ENCODE measurements at regions not wholly inside any gene's neighbourhood (a gene's known extent, or its start where the extent isn't known, plus 50 kb on each side); places are given as distances from the start of the nearest gene placed in this dataset.
"Not testable (repeated sequence)": the region's sequence is repeated elsewhere in the genome, so short reads cannot be mapped to it uniquely, and the experiment has no call there.

DNA sequence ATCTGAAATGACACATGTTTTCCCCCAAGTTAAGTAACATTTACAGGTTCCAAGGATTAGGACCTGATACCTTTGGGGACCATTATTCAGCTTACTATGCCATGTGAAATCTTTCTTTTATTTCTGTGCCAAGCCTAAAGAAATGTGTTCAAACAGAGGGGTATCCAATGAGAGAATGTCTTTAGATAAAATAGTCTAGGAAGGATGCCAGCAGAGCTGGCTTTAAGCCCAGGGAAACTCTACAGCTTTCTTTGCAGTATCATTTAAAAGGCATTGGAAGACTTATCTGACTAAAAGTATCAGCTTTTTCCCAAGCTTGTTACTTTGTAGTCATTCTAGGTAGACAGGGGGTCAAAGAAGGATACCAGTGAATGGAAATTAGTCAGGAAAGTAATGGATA is 860.4 kb downstream of the PLA2G4A start:
- DNase-seq (ENCODE audit: low read depth in 2 of 3, low spot score in 2 of 3), result no peak

- no peak for DNase-seq (ENCODE audit: low read depth in 2 of 3, low spot score in 2 of 3)
Observed at GRCh38 chr1:187691439-187691838, 862.7 kb downstream of the PLA2G4A start.

GRCh38 chr1:187692799-187693198 is 864.0 kb downstream of the PLA2G4A start:
- no peak for DNase-seq (ENCODE audit: low read depth in 2 of 3, low spot score in 2 of 3)

GRCh38 chr1:187696073-187696472 is 867.3 kb downstream of the PLA2G4A start:
- DNase-seq (ENCODE audit: low read depth in 2 of 3, low spot score in 2 of 3), result no peak

GRCh38 chr1:187703138-187704130 is 874.7 kb downstream of the PLA2G4A start:
- not testable (repeated sequence) for DNase-seq (ENCODE audit: low read depth in 2 of 3, low spot score in 2 of 3)

- DNase-seq (ENCODE audit: low read depth in 2 of 3, low spot score in 2 of 3), result no peak
Observed at GRCh38 chr1:187714470-187714869, 885.7 kb downstream of the PLA2G4A start.

DNA sequence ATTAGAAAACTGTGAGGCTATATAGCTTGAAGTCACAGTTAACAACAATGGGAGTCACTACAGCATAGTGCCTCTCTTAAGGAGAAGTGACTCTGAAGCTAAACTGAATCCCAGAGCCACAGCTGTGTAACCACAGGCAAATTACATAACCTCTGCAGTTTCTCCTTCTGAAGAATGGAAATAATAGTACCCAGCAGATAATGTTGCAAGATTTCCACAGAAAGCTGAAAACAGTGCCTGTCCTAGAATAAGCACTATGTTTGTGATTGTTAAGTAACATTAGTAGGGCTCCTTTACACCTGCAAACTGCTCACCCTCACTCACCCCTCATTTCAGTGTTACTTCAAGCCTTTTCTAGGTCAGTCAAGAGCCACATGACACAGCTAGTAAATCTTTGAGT is 886.7 kb downstream of the PLA2G4A start:
- no peak for DNase-seq (ENCODE audit: low read depth in 2 of 3, low spot score in 2 of 3)

DNA sequence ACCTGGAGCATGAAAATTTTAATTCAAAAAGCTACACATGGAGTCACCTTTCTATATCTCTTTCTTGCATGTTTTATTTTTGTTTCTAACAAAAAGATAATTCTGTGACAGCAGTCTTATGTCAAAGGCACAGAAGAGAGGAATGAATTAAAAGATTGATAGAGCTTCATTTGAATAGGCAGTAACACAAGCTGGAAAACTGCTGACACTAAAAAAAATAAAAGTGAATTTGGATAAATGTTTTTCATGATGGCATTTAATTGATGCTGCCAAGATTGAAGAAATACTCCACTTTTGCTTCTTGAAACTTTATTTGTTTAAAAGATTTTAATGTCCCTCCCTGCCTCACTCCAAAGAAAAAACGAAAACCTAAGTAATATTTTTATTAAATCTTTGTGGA is 887.4 kb downstream of the PLA2G4A start:
- no peak for DNase-seq (ENCODE audit: low read depth in 2 of 3, low spot score in 2 of 3)

DNA sequence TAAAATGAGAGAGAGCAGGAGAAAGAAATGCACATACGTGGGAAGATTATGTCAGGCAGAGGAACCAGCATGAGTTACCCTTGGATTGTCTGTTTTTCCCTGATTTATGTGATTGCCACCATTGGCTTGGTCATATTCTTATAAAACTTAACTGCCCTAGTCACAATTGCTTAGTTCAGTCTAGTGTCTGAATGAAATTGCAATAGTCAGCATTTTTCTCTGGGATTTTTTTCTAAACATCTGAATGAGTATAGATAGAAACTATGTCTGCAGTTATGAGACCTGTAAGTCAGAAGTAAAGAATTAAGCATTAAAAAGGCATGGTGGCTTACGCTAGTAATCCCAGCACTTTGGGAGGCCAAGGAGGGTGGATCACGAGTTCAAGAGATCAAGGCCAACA is 889.8 kb downstream of the PLA2G4A start:
- no peak for DNase-seq (ENCODE audit: low read depth in 2 of 3, low spot score in 2 of 3)

- DNase-seq (ENCODE audit: low read depth in 2 of 3, low spot score in 2 of 3), result no peak
Observed at GRCh38 chr1:187721216-187721615, 892.5 kb downstream of the PLA2G4A start.

- no peak for DNase-seq (ENCODE audit: low read depth in 2 of 3, low spot score in 2 of 3)
Observed at GRCh38 chr1:187725216-187725615, 896.5 kb downstream of the PLA2G4A start.

- DNase-seq (ENCODE audit: low read depth in 2 of 3, low spot score in 2 of 3), result no peak
Observed at GRCh38 chr1:187733232-187733631, 904.5 kb downstream of the PLA2G4A start.

DNA sequence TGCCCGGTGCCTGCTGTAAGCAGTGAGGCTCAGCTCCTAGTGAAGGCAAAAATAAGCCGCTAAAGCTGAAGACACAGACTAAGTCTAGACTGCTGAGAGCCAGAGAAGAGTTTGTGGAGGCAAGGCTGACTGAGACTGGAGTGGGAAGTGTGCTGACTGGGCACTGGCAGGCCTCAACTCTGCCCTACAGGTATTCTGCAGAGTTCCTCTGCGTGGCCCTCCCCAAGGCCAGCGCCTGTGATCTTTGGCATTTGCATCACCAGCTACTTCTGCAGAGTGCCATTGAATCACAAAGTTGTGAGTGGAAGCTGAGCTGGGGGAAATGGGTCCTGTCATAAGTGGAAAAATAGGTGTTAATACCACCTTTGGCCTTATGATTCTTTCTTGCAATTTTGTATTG is 905.7 kb downstream of the PLA2G4A start:
- no peak for DNase-seq (ENCODE audit: low read depth in 2 of 3, low spot score in 2 of 3)

DNA sequence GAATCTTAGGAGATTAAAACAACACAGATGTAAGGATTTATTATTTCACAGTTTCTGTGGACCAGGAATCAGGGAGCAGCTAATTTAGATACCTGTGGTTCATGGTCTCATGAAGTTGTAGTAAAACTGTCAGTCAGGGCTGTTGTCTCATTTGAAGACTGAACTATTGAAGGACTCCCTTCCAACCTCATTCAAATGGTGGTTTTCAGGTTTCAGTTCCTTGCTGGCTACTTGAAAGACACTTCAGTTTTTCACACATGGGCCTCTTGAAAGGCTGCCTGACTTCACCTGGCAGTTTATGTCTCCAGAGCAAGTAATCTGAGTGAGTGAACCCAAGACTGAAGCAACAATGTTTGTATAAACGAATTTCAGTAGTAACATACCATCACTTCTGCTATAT is 915.9 kb downstream of the PLA2G4A start:
- DNase-seq (ENCODE audit: low read depth in 2 of 3, low spot score in 2 of 3), result no peak

GRCh38 chr1:187755536-187755935 is 926.8 kb downstream of the PLA2G4A start:
- no peak for DNase-seq (ENCODE audit: low read depth in 2 of 3, low spot score in 2 of 3)

DNA sequence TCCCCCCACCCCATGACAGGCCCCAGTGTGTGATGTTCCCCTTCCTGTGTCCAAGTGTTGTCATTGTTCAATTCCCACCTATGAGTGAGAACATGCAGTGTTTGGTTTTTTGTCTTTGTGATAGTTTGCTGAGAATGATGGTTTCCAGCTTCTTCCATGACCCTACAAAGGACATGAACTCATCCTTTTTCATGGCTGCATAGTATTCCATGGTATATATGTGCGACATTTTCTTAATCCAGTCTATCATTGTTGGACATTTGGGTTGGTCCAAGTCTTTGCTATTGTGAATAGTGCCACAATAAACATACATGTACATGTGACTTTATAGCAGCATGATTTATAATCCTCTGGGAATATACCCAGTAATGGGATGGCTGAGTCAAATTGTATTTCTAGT is 927.9 kb downstream of the PLA2G4A start:
- DNase-seq (ENCODE audit: low read depth in 2 of 3, low spot score in 2 of 3), result not testable (repeated sequence)

DNA sequence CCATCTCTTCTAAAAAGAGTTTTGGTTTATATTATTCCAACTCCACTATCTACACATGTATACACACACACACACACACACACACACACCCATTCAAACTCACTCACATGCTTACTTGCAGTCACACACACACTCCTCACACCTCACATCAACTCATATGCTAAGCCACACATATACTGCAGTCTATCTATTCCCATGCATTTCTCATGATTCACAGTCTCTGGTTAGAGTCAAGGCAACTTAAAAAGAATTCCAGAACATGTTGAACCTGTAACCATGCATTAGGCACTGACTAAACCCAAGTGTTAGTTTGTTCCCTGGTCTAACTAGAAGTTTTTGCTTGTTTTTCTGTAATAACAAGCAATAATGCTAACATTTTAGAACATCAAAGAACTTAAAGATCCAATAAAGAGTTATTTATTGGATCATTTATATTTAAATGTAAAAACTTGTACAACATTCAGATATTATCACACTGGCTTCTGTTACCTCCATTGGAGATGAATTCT is 931.1 kb downstream of the PLA2G4A start:
- no peak for DNase-seq (ENCODE audit: low read depth in 2 of 3, low spot score in 2 of 3)

DNA sequence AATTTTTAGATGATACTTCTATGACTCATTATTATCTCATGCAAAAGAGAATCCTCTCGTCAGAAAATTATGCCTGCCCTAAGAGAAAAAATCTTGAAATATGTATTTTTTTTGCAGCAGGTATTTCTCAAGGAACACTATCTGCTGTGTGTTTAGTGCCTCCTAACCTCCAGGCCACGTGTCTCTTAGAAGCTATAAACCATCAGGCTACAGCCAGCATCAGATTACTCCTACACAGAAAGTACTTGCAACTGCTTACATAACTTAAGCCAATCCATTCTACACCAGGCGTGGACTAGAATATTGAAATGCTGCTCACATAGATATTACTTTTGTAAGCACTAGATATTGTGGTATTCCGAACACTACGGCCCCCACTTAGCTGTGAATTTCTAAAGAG is 933.4 kb downstream of the PLA2G4A start:
- DNase-seq (ENCODE audit: low read depth in 2 of 3, low spot score in 2 of 3), result no peak

GRCh38 chr1:187763465-187763864 is 934.7 kb downstream of the PLA2G4A start:
- DNase-seq (ENCODE audit: low read depth in 2 of 3, low spot score in 2 of 3), result no peak

DNA sequence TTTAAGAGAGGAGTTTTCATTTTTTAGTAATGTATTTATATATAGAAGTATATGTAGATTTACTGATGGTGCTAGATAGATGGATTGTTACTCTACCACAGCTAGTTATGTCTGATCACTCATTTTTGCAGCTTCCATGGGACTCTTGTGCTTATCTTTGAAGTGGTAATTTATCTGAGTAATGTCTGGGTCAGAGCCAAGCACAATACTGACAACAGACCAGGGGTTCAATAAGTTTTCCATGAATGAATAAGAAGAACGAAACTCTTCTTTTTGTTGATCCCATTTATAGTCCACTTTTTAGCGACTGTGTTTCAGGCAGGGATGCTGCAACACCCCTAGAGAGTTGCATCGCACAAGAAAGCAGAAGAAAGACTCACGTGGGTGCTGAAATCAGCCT is 935.2 kb downstream of the PLA2G4A start:
- DNase-seq (ENCODE audit: low read depth in 2 of 3, low spot score in 2 of 3), result no peak

- DNase-seq (ENCODE audit: low read depth in 2 of 3, low spot score in 2 of 3), result no peak
Observed at GRCh38 chr1:187771396-187771795, 942.6 kb downstream of the PLA2G4A start.

GRCh38 chr1:187773168-187773567 is 944.4 kb downstream of the PLA2G4A start:
- DNase-seq (ENCODE audit: low read depth in 2 of 3, low spot score in 2 of 3), result no peak
